H1 (cell line): ENCODE measurements at regions not wholly inside any gene's neighbourhood (a gene's known extent, or its start where the extent isn't known, plus 50 kb on each side); places are given as distances from the start of the nearest gene placed in this dataset.

Experiments
- CTCF ChIA-PET: fragments of 300-600 bp; sonication (Branson Sonifier 250); formaldehyde crosslinking; loops from one replicate; lab custom pipeline; 2021; ENCODE audit not compliant: partially characterized antibody; lab: Charles Lee
- POLR2A ChIA-PET: fragments of 300-600 bp; sonication (Branson Sonifier 250); formaldehyde crosslinking; loops from one replicate; lab custom pipeline; 2021; ENCODE audit warnings: inconsistent platforms; ENCODE audit not compliant: partially characterized antibody; lab: Charles Lee
- DNase-seq, 2 experiments: peaks; one replicate each; pipeline versions ENCODE4 v3.0.0 to v3.0.0-alpha.2; 2010 to 2022; ENCODE audit warnings: low spot score in 2 of 2, low read depth in 1 of 2, mixed read lengths in 1 of 2
- FAIRE-seq: peaks from 2 replicates; lab custom pipeline; 2011; peaks lifted over from hg19 to GRCh38; lab: Jason Lieb, UNC
- H2AFZ ChIP-seq: 2 replicates; pipeline ENCODE4 v1.8.1; 2012; ENCODE audit warnings: low read length, inconsistent platforms
- H2AK5ac ChIP-seq: 2 replicates; pipeline ENCODE4 v1.6.1; 2013; ENCODE audit warnings: low read depth, low read length
- H2BK120ac ChIP-seq: replicated peaks from 2 replicates; pipeline ENCODE3; 2013; ENCODE audit warnings: low read depth, low read length, inconsistent platforms
- H2BK12ac ChIP-seq: 2 replicates; pipeline ENCODE4 v1.6.1; 2013; ENCODE audit warnings: low read depth, low read length
- H2BK15ac ChIP-seq: 2 replicates; pipeline ENCODE4 v1.6.1; 2013; ENCODE audit warnings: low read length
- H2BK20ac ChIP-seq: 2 replicates; pipeline ENCODE4 v1.6.1; 2013; ENCODE audit warnings: low read length
- H2BK5ac ChIP-seq: 2 replicates; pipeline ENCODE4 v1.6.1; 2013; ENCODE audit warnings: low read depth, low read length
- H3K14ac ChIP-seq: 2 replicates; pipeline ENCODE4 v1.6.1; 2013; ENCODE audit warnings: inconsistent platforms; ENCODE audit not compliant: insufficient read length
- H3K18ac ChIP-seq: 2 replicates; pipeline ENCODE4 v1.6.1; 2013; ENCODE audit warnings: low read length; ENCODE audit errors: extremely low read depth
- H3K23ac ChIP-seq: 2 replicates; pipeline ENCODE4 v1.6.1; 2013; ENCODE audit warnings: inconsistent platforms; ENCODE audit not compliant: insufficient read length
- H3K23me2 ChIP-seq: 2 replicates; pipeline ENCODE4 v1.6.1; 2013; ENCODE audit warnings: low read depth, low read length
- H3K27ac ChIP-seq: 2 replicates; pipeline ENCODE4 v1.6.1; 2011; ENCODE audit warnings: low read depth, low read length, inconsistent platforms
- H3K27me3 ChIP-seq, 4 experiments: replicated peaks in 1 of 4; 1 replicate in 1 of 4; 2 replicates in 3 of 4; pipeline versions ENCODE4 v1.6.1 to v1.8.1; 2011 to 2013; ENCODE audit warnings: low read length in 3 of 4, mild to moderate bottlenecking in 3 of 4, inconsistent platforms in 2 of 4, mixed read lengths in 2 of 4, moderate library complexity in 1 of 4; ENCODE audit not compliant: control insufficient read depth in 3 of 4, insufficient read depth in 3 of 4; ENCODE audit errors: extremely low read depth in 1 of 4
- H3K36me3 ChIP-seq, 4 experiments: 2 replicates each; pipeline versions ENCODE4 v1.6.1 to v1.8.1; 2011 to 2013; ENCODE audit warnings: mild to moderate bottlenecking in 4 of 4, low read length in 3 of 4, moderate library complexity in 2 of 4, control low read depth in 1 of 4, inconsistent platforms in 1 of 4; ENCODE audit not compliant: insufficient read depth in 4 of 4, control insufficient read depth in 2 of 4
- H3K4ac ChIP-seq: replicated peaks from 2 replicates; pipeline ENCODE3; 2013; ENCODE audit warnings: low read length, low read depth, mixed read lengths, inconsistent platforms; ENCODE audit not compliant: insufficient read length
- H3K4me1 ChIP-seq, 4 experiments: replicated peaks in 1 of 4; 1 replicate in 1 of 4; 2 replicates in 3 of 4; pipeline versions ENCODE4 v1.6.1 to v1.8.1; 2011 to 2013; ENCODE audit warnings: low read length in 3 of 4, inconsistent platforms in 2 of 4, mixed read lengths in 1 of 4; ENCODE audit not compliant: insufficient read depth in 4 of 4, control insufficient read depth in 3 of 4
- H3K4me2 ChIP-seq, 2 experiments: 2 replicates each; pipeline versions ENCODE4 v1.6.1 to v1.8.1; 2011 to 2013; ENCODE audit warnings: low read depth in 2 of 2, low read length in 2 of 2, control low read depth in 1 of 2, inconsistent platforms in 1 of 2, mild to moderate bottlenecking in 1 of 2; ENCODE audit not compliant: insufficient read depth in 1 of 2
- H3K4me3 ChIP-seq, 4 experiments: fragments of 200-600, 300-600 bp in 1 of 4; sonication (generic), shearing (Covaris generic), sonication (Bioruptor Twin) in 1 of 4; 2 replicates each; pipeline versions ENCODE4 v1.5.1 to v1.8.1; 2011 to 2016; ENCODE audit warnings: low read length in 4 of 4, low read depth in 3 of 4, control low read depth in 2 of 4, inconsistent platforms in 2 of 4, mild to moderate bottlenecking in 2 of 4, mixed read lengths in 1 of 4, moderate library complexity in 1 of 4; ENCODE audit not compliant: insufficient read depth in 2 of 4; ENCODE audit errors: extremely low read depth in 1 of 4
- H3K56ac ChIP-seq: replicated peaks from 2 replicates; pipeline ENCODE3; 2013; ENCODE audit warnings: low read depth, mild to moderate bottlenecking, mixed read lengths, low read length, inconsistent platforms; ENCODE audit not compliant: insufficient read length
- H3K79me1 ChIP-seq: 2 replicates; pipeline ENCODE4 v1.6.1; 2013; ENCODE audit warnings: low read depth, low read length, control low read depth
- H3K79me2 ChIP-seq, 2 experiments: 2 replicates each; pipeline versions ENCODE4 v1.6.1 to v1.8.1; 2012 to 2013; ENCODE audit warnings: low read length in 2 of 2, mild to moderate bottlenecking in 2 of 2, inconsistent platforms in 1 of 2; ENCODE audit not compliant: insufficient read depth in 2 of 2, control insufficient read depth in 1 of 2
- H3K9ac ChIP-seq, 4 experiments: replicated peaks in 1 of 4; 1 replicate in 1 of 4; 2 replicates in 3 of 4; pipeline versions ENCODE4 v1.6.1 to v1.8.1; 2011 to 2013; ENCODE audit warnings: low read depth in 3 of 4, low read length in 3 of 4, control low read depth in 2 of 4, mild to moderate bottlenecking in 2 of 4, moderate library complexity in 2 of 4, inconsistent platforms in 1 of 4; ENCODE audit errors: extremely low read depth in 1 of 4
- H3K9me3 ChIP-seq, 2 experiments: 2 replicates each; pipeline versions ENCODE4 v1.6.1 to v1.8.1; 2012 to 2013; ENCODE audit warnings: mild to moderate bottlenecking in 2 of 2, moderate library complexity in 2 of 2, control low read depth in 1 of 2, inconsistent platforms in 1 of 2, low read depth in 1 of 2, low read length in 1 of 2, mixed read lengths in 1 of 2; ENCODE audit not compliant: insufficient read depth in 2 of 2
- H4K20me1 ChIP-seq, 2 experiments: replicated peaks in 1 of 2; 2 replicates each; pipeline versions ENCODE3 to v1.8.1; 2011 to 2013; ENCODE audit warnings: inconsistent platforms in 2 of 2, low read length in 2 of 2, mild to moderate bottlenecking in 1 of 2; ENCODE audit not compliant: insufficient read depth in 2 of 2, control insufficient read depth in 1 of 2
- H4K5ac ChIP-seq: 2 replicates; pipeline ENCODE4 v1.6.1; 2013; ENCODE audit warnings: low read length, low read depth, mixed read lengths, inconsistent platforms; ENCODE audit not compliant: insufficient read length
- H4K8ac ChIP-seq: 2 replicates; pipeline ENCODE4 v1.8.0; 2013; ENCODE audit warnings: mild to moderate bottlenecking, moderate library complexity, low read length, inconsistent platforms; ENCODE audit not compliant: insufficient read depth; ENCODE audit errors: extremely low read depth
- H4K91ac ChIP-seq: replicated peaks from 2 replicates; pipeline ENCODE3; 2013; ENCODE audit warnings: low read length, mixed read lengths, inconsistent platforms; ENCODE audit not compliant: insufficient read length
- ATF2 ChIP-seq: IDR thresholded peaks from 2 replicates; pipeline ENCODE4 v1.6.1; 2012; ENCODE audit warnings: low read length, inconsistent platforms
- ATF3 ChIP-seq: IDR thresholded peaks from 2 replicates; pipeline ENCODE4 v1.6.1; 2011; ENCODE audit warnings: low read depth, mild to moderate bottlenecking, low read length; ENCODE audit not compliant: insufficient read depth
- CBX8 ChIP-seq: fragments of 300-800, 300-1000 bp; sonication (generic); IDR thresholded peaks from 2 replicates; pipeline ENCODE4 v1.7.1; 2016; ENCODE audit warnings: low read depth, low read length, borderline replicate concordance
- POU5F1 ChIP-seq: IDR thresholded peaks from 2 replicates; pipeline ENCODE4 v1.6.1; 2011; ENCODE audit warnings: low read depth, mild to moderate bottlenecking, low read length, moderate library complexity
- RNF2 ChIP-seq: fragments of 200-900, 300-1000 bp; sonication (generic); IDR thresholded peaks from 2 replicates; pipeline ENCODE4 v1.7.1; 2016; ENCODE audit warnings: borderline replicate concordance, low read depth, mild to moderate bottlenecking, antibody characterized with exemption, low read length; ENCODE audit not compliant: poor library complexity, severe bottlenecking; ENCODE audit errors: missing control alignments
- SP2 ChIP-seq: IDR thresholded peaks from 2 replicates; pipeline ENCODE4 v1.6.1; 2012; ENCODE audit warnings: mild to moderate bottlenecking, low read length, inconsistent platforms
- SRF ChIP-seq: IDR thresholded peaks from 2 replicates; pipeline ENCODE4 v1.6.1; 2011; ENCODE audit warnings: mild to moderate bottlenecking, low read depth, low read length, moderate library complexity
- WGBS, 2 experiments: shearing (Covaris generic) in 1 of 2; methylation state at CpG; one replicate each; pipeline versions ENCODE4 v1.1.6 to v1.1.7; 2013 to 2015; ENCODE audit warnings: low lambda C conversion rate in 2 of 2, mixed read lengths in 2 of 2, inconsistent platforms in 1 of 2, low coverage in 1 of 2, missing lambda C conversion rate in 1 of 2; ENCODE audit not compliant: insufficient replicate concordance in 2 of 2, insufficient coverage in 1 of 2, insufficient read length in 1 of 2; ENCODE audit errors: extremely low coverage in 1 of 2, missing lambda C conversion rate in 1 of 2; 5-methylcytosine and 5-hydroxymethylcytosine counted together

GRCh38 chr4:116272336-116272735, 813.0 kb downstream of the TRAM1L1 start:
- H3K4me1 ChIP-seq = no peaks in the 10 kb centered on the region
- H3K9me3 ChIP-seq = peaks cover 0 to 3% of the 10 kb centered on the region in 2 experiments; a peak in 1 of 4 replicates
- H2BK120ac ChIP-seq = no peak overlapping the region
- no peaks in the 10 kb centered on the region for H3K79me2 ChIP-seq
- FAIRE-seq = no peak
- ChIA-PET CTCF (no interaction called here), POLR2A (no interaction called here)
- H2AFZ ChIP-seq = no peak overlapping the region
- H3K4me2 ChIP-seq = no peak overlapping the region
- no peak overlapping the region for H3K14ac ChIP-seq
- 86% methylated on average over 1 of the region's 1 CpG; no CpG with 5 or more reads in 1 of the 2 experiments for WGBS, 2 experiments
- no peak overlapping the region for H4K8ac ChIP-seq
- no peak overlapping the region for H3K9ac ChIP-seq
- DNase-seq = no peak
- no peak overlapping the region for H3K23ac ChIP-seq
- no peak overlapping the region for H3K4ac ChIP-seq
- no peak overlapping the region for H3K4me3 ChIP-seq
- H3K36me3 ChIP-seq = no peaks in the 10 kb centered on the region
- H4K91ac ChIP-seq = no peak overlapping the region
- no peak overlapping the region for H3K18ac ChIP-seq
- H4K20me1 ChIP-seq = no peaks in the 10 kb centered on the region
- no peak overlapping the region for H2BK5ac ChIP-seq
- H2BK20ac ChIP-seq = no peak overlapping the region
- H2BK15ac ChIP-seq = no peak overlapping the region
- no peaks in the 10 kb centered on the region for H3K27me3 ChIP-seq
- H3K56ac ChIP-seq = no peak overlapping the region
- no peak overlapping the region for H4K5ac ChIP-seq
- H3K23me2 ChIP-seq = no peaks in the 10 kb centered on the region
- no peak overlapping the region for H2BK12ac ChIP-seq
- no peak overlapping the region for H2AK5ac ChIP-seq
- no peaks in the 10 kb centered on the region for H3K79me1 ChIP-seq
- no peak overlapping the region for H3K27ac ChIP-seq
- TF ChIP-seq ATF3 (no peak), ATF2 (no peak), CBX8 (no peak), POU5F1 (no peak), SRF (no peak), RNF2 (no peak), SP2 (no peak)
